ENCODE measurements at regions not wholly inside any gene's neighbourhood (a gene's known extent, or its start where the extent isn't known, plus 50 kb on each side); places are given as distances from the start of the nearest gene placed in this dataset.

DNA sequence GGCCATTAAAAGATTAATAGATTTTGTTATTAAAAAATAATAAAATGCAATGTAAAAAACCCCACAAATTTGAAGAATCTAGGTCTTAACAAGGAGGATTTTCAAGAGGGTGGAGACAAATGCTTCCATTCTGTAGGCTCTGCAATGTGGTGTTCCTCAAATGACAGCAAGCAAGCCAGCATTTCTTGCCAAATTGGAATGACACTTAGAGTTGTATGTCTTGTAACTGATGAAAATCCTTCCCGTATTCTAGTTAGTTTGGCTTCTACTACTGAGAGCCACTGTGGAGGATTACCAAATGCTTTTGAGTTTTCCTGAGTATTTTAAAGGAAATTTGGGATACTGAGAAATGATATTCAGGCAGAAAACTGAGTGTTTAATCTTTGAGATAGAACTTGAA is 1225.5 kb upstream of the CITED2 start:
- DNase-seq: no peak
- no peak overlapping the region for H3K4me3 ChIP-seq (ENCODE audit: low read length)
- H3K4me1 Mint-ChIP-seq: no peaks in the 10 kb centered on the region
- peaks cover 2% of the 10 kb centered on the region for H3K9me3 Mint-ChIP-seq
- H3K36me3 ChIP-seq (ENCODE audit: control insufficient read depth, insufficient read depth, low read length): no peaks in the 10 kb centered on the region
- 91 to 100% methylated on average over 1 of the region's 1 CpG for WGBS, 2 experiments (ENCODE audit: insufficient coverage in 1 of 2, insufficient read length in 1 of 2)
- H3K27me3 ChIP-seq (ENCODE audit: control insufficient read depth, insufficient read depth, low read length, poor library complexity, severe bottlenecking): no peaks in the 10 kb centered on the region
- no peak overlapping the region for H3K9ac ChIP-seq (ENCODE audit: extremely low read depth, low read length, poor library complexity, severe bottlenecking)
- H3K27ac ChIP-seq (ENCODE audit: low read depth, low read length): no peak overlapping the region
- H3K4me1 ChIP-seq (ENCODE audit: control insufficient read depth, insufficient read depth, low read length): no peaks in the 10 kb centered on the region
- no peak overlapping the region for H3K27ac Mint-ChIP-seq
- no peak overlapping the region for H3K4me3 Mint-ChIP-seq
- no peaks in the 10 kb centered on the region for H3K27me3 Mint-ChIP-seq (ENCODE audit: insufficient read depth)
- H3K36me3 Mint-ChIP-seq (ENCODE audit: low read depth): no peaks in the 10 kb centered on the region
- TF ChIP-seq, protein P1, sequence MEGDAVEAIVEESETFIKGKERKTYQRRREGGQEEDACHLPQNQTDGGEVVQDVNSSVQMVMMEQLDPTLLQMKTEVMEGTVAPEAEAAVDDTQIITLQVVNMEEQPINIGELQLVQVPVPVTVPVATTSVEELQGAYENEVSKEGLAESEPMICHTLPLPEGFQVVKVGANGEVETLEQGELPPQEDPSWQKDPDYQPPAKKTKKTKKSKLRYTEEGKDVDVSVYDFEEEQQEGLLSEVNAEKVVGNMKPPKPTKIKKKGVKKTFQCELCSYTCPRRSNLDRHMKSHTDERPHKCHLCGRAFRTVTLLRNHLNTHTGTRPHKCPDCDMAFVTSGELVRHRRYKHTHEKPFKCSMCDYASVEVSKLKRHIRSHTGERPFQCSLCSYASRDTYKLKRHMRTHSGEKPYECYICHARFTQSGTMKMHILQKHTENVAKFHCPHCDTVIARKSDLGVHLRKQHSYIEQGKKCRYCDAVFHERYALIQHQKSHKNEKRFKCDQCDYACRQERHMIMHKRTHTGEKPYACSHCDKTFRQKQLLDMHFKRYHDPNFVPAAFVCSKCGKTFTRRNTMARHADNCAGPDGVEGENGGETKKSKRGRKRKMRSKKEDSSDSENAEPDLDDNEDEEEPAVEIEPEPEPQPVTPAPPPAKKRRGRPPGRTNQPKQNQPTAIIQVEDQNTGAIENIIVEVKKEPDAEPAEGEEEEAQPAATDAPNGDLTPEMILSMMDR (conservative IDR thresholded peaks at IDR 0.05): no peak
- no peaks in the 10 kb centered on the region for H3K9me3 ChIP-seq (ENCODE audit: control insufficient read depth, low read length)

DNA sequence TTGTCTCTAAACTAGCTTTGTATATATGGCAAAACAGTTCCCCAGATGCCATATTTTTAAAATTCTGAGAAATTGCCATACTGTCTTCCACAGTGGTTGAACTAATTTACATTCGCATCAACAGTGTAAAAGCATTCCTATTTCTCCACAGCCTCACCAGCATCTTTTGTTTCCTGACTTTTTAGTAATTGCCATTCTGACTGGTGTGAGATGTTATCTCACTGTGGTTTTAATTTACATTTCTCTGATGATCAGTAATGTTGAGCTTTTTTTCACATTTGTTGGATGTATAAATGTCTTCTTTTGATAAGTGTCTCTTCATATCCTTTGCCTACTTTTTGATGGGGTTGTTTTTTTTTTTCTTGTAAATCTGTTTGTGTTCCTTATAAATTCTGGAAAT is 1222.7 kb upstream of the CITED2 start:
- H3K9me3 ChIP-seq (ENCODE audit: control insufficient read depth, low read length): peaks cover 12% of the 10 kb centered on the region
- Mint-ChIP-seq H3K27me3 (ENCODE audit: insufficient read depth) (no peaks in the 10 kb centered on the region), H3K36me3 (ENCODE audit: low read depth) (no peaks in the 10 kb centered on the region), H3K4me3 (no peak overlapping the region), H3K27ac (no peak overlapping the region), H3K9me3 (peaks cover 14% of the 10 kb centered on the region), H3K4me1 (no peaks in the 10 kb centered on the region)
- WGBS, 2 experiments (ENCODE audit: insufficient coverage in 1 of 2, insufficient read length in 1 of 2): 89% methylated on average over 1 of the region's 1 CpG; no CpG with 5 or more reads in 1 of the 2 experiments
- H3K27ac ChIP-seq (ENCODE audit: low read depth, low read length): no peak overlapping the region
- H3K36me3 ChIP-seq (ENCODE audit: control insufficient read depth, insufficient read depth, low read length): no peaks in the 10 kb centered on the region
- no peaks in the 10 kb centered on the region for H3K27me3 ChIP-seq (ENCODE audit: control insufficient read depth, insufficient read depth, low read length, poor library complexity, severe bottlenecking)
- no peak for DNase-seq
- no peaks in the 10 kb centered on the region for H3K4me1 ChIP-seq (ENCODE audit: control insufficient read depth, insufficient read depth, low read length)
- TF ChIP-seq, protein P1 (conservative IDR thresholded peaks at IDR 0.05): no peak
- no peak overlapping the region for H3K4me3 ChIP-seq (ENCODE audit: low read length)
- no peak overlapping the region for H3K9ac ChIP-seq (ENCODE audit: extremely low read depth, low read length, poor library complexity, severe bottlenecking)

DNA sequence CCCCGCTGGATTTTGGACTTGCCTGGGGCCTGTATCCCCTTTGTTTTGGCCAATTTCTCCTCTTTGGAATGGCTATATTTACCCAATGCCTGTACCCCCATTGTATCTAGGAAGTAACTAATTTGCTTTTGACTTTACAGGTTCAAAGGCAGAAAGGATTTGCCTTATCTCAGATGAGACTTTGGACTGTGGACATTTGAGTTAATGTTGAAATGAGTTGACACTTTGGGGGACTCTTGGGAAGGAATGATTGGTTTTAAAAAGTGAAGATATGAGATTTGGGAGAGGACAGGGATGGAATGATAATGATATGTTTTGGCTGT is 1220.3 kb upstream of the CITED2 start:
- Mint-ChIP-seq H3K4me3 (no peak overlapping the region), H3K27me3 (ENCODE audit: insufficient read depth) (no peaks in the 10 kb centered on the region), H3K27ac (no peak overlapping the region), H3K4me1 (peaks cover 6% of the 10 kb centered on the region), H3K36me3 (ENCODE audit: low read depth) (no peaks in the 10 kb centered on the region), H3K9me3 (peaks cover 16% of the 10 kb centered on the region)
- TF ChIP-seq, protein P1 (conservative IDR thresholded peaks at IDR 0.05): no peak
- no peak overlapping the region for H3K27ac ChIP-seq (ENCODE audit: low read depth, low read length)
- peaks cover 6% of the 10 kb centered on the region for H3K4me1 ChIP-seq (ENCODE audit: control insufficient read depth, insufficient read depth, low read length)
- H3K36me3 ChIP-seq (ENCODE audit: control insufficient read depth, insufficient read depth, low read length): no peaks in the 10 kb centered on the region
- WGBS, 2 experiments (ENCODE audit: insufficient coverage in 1 of 2, insufficient read length in 1 of 2): 80 to 94% methylated on average over 1 of the region's 1 CpG
- H3K27me3 ChIP-seq (ENCODE audit: control insufficient read depth, insufficient read depth, low read length, poor library complexity, severe bottlenecking): no peaks in the 10 kb centered on the region
- no peak overlapping the region for H3K9ac ChIP-seq (ENCODE audit: extremely low read depth, low read length, poor library complexity, severe bottlenecking)
- no peak overlapping the region for H3K4me3 ChIP-seq (ENCODE audit: low read length)
- peaks cover 17% of the 10 kb centered on the region for H3K9me3 ChIP-seq (ENCODE audit: control insufficient read depth, low read length)
- DNase-seq: no peak

Measured in endodermal cell (in vitro differentiated cells).